ENCODE measurements at regions not wholly inside any gene's neighbourhood (a gene's known extent, or its start where the extent isn't known, plus 50 kb on each side); places are given as distances from the start of the nearest gene placed in this dataset.

- no peak for TF ChIP-seq CTCF (IDR thresholded peaks at IDR 0.05)
- TF ChIP-seq POLR2A (IDR thresholded peaks at IDR 0.05): no peak
- no peak for TF ChIP-seq POLR2AphosphoS5 (IDR thresholded peaks at IDR 0.05)
Observed at GRCh38 chr16:86110726-86111125, 211.8 kb downstream of the IRF8 start.
